H1 (cell line): ENCODE measurements at regions not wholly inside any gene's neighbourhood (a gene's known extent, or its start where the extent isn't known, plus 50 kb on each side); places are given as distances from the start of the nearest gene placed in this dataset.

Experiments
- CHD1 ChIP-seq: IDR thresholded peaks from 2 replicates; pipeline ENCODE4 v1.6.1; 2012; ENCODE audit warnings: low read depth, low read length, improper control_type of control experiment
- CTBP2 ChIP-seq: IDR thresholded peaks from 2 replicates; pipeline ENCODE4 v1.7.0; 2011; ENCODE audit warnings: borderline replicate concordance, mild to moderate bottlenecking, moderate library complexity, mixed read lengths, low read length; ENCODE audit not compliant: insufficient read depth, insufficient read length
- EGR1 ChIP-seq: IDR thresholded peaks from 2 replicates; pipeline ENCODE4 v1.6.1; 2011; ENCODE audit warnings: low read depth, low read length, borderline replicate concordance
- EZH2 ChIP-seq: fragments of 200-600 bp; sonication (generic); IDR thresholded peaks from 2 replicates; pipeline ENCODE4 v1.7.1; 2012; ENCODE audit warnings: low read depth, mild to moderate bottlenecking, moderate library complexity, low read length, inconsistent platforms; ENCODE audit not compliant: severe bottlenecking
- FOSL1 ChIP-seq: IDR thresholded peaks from 2 replicates; pipeline ENCODE4 v1.6.1; 2011; ENCODE audit warnings: mild to moderate bottlenecking, low read depth, low read length, moderate library complexity; ENCODE audit not compliant: insufficient read depth
- KDM4A ChIP-seq: IDR thresholded peaks from one replicate; pipeline ENCODE4 v1.7.1; 2012; ENCODE audit warnings: low read depth, mild to moderate bottlenecking, moderate library complexity, low read length, inconsistent platforms; ENCODE audit not compliant: severe bottlenecking
- NANOG ChIP-seq: IDR thresholded peaks from 2 replicates; pipeline ENCODE4 v1.6.1; 2011; ENCODE audit warnings: low read length, low read depth, mild to moderate bottlenecking, inconsistent platforms; ENCODE audit not compliant: insufficient read depth, poor library complexity, severe bottlenecking
- SP1 ChIP-seq: IDR thresholded peaks from 2 replicates; pipeline ENCODE4 v1.6.1; 2011; ENCODE audit warnings: low read depth, low read length
- SRF ChIP-seq: IDR thresholded peaks from 2 replicates; pipeline ENCODE4 v1.6.1; 2011; ENCODE audit warnings: mild to moderate bottlenecking, low read depth, low read length, moderate library complexity
- YY1 ChIP-seq: IDR thresholded peaks from 2 replicates; pipeline ENCODE4 v1.6.1; 2011; ENCODE audit warnings: low read depth, mild to moderate bottlenecking, low read length
- TF ChIP-seq, protein P1 (sequence below): fragments of 300-600 bp; sonication (generic); IDR thresholded peaks from 2 replicates; pipeline ENCODE4 v1.7.1; 2012; ENCODE audit warnings: low read length, moderate library complexity, mild to moderate bottlenecking, inconsistent platforms; ENCODE audit not compliant: insufficient replicate concordance
- TF ChIP-seq, protein P2 (sequence below): IDR thresholded peaks from 2 replicates; pipeline ENCODE4 v1.6.1; 2012; ENCODE audit warnings: inconsistent platforms

DNA sequence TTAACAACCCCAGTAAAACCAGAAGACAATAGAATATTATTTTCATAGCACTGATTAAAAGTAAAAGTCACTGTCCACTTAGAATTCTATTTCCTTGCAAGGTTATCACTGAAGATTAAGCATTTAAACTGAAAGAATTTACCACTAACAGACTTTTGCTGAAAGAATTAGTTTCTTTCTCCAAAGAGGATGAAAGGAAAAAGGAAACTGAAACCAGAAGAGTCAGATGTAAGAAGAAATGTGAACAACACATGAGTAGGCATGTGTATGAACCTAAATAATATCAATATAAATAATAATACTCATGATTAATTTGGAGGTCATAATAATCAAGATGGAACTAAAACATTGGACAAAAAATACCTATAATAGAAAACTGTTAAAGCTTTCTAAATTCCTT, 82.4 kb upstream of the KLHL29 start (continued):
- TF ChIP-seq, protein P1, sequence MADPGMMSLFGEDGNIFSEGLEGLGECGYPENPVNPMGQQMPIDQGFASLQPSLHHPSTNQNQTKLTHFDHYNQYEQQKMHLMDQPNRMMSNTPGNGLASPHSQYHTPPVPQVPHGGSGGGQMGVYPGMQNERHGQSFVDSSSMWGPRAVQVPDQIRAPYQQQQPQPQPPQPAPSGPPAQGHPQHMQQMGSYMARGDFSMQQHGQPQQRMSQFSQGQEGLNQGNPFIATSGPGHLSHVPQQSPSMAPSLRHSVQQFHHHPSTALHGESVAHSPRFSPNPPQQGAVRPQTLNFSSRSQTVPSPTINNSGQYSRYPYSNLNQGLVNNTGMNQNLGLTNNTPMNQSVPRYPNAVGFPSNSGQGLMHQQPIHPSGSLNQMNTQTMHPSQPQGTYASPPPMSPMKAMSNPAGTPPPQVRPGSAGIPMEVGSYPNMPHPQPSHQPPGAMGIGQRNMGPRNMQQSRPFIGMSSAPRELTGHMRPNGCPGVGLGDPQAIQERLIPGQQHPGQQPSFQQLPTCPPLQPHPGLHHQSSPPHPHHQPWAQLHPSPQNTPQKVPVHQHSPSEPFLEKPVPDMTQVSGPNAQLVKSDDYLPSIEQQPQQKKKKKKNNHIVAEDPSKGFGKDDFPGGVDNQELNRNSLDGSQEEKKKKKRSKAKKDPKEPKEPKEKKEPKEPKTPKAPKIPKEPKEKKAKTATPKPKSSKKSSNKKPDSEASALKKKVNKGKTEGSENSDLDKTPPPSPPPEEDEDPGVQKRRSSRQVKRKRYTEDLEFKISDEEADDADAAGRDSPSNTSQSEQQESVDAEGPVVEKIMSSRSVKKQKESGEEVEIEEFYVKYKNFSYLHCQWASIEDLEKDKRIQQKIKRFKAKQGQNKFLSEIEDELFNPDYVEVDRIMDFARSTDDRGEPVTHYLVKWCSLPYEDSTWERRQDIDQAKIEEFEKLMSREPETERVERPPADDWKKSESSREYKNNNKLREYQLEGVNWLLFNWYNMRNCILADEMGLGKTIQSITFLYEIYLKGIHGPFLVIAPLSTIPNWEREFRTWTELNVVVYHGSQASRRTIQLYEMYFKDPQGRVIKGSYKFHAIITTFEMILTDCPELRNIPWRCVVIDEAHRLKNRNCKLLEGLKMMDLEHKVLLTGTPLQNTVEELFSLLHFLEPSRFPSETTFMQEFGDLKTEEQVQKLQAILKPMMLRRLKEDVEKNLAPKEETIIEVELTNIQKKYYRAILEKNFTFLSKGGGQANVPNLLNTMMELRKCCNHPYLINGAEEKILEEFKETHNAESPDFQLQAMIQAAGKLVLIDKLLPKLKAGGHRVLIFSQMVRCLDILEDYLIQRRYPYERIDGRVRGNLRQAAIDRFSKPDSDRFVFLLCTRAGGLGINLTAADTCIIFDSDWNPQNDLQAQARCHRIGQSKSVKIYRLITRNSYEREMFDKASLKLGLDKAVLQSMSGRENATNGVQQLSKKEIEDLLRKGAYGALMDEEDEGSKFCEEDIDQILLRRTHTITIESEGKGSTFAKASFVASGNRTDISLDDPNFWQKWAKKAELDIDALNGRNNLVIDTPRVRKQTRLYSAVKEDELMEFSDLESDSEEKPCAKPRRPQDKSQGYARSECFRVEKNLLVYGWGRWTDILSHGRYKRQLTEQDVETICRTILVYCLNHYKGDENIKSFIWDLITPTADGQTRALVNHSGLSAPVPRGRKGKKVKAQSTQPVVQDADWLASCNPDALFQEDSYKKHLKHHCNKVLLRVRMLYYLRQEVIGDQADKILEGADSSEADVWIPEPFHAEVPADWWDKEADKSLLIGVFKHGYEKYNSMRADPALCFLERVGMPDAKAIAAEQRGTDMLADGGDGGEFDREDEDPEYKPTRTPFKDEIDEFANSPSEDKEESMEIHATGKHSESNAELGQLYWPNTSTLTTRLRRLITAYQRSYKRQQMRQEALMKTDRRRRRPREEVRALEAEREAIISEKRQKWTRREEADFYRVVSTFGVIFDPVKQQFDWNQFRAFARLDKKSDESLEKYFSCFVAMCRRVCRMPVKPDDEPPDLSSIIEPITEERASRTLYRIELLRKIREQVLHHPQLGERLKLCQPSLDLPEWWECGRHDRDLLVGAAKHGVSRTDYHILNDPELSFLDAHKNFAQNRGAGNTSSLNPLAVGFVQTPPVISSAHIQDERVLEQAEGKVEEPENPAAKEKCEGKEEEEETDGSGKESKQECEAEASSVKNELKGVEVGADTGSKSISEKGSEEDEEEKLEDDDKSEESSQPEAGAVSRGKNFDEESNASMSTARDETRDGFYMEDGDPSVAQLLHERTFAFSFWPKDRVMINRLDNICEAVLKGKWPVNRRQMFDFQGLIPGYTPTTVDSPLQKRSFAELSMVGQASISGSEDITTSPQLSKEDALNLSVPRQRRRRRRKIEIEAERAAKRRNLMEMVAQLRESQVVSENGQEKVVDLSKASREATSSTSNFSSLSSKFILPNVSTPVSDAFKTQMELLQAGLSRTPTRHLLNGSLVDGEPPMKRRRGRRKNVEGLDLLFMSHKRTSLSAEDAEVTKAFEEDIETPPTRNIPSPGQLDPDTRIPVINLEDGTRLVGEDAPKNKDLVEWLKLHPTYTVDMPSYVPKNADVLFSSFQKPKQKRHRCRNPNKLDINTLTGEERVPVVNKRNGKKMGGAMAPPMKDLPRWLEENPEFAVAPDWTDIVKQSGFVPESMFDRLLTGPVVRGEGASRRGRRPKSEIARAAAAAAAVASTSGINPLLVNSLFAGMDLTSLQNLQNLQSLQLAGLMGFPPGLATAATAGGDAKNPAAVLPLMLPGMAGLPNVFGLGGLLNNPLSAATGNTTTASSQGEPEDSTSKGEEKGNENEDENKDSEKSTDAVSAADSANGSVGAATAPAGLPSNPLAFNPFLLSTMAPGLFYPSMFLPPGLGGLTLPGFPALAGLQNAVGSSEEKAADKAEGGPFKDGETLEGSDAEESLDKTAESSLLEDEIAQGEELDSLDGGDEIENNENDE, result no peak
- TF ChIP-seq SRF, result no peak
- TF ChIP-seq EGR1, result no peak
- TF ChIP-seq KDM4A, result no peak
- TF ChIP-seq CHD1, result no peak
- no peak for TF ChIP-seq EZH2
- TF ChIP-seq YY1, result no peak
- TF ChIP-seq SP1, result no peak
- TF ChIP-seq FOSL1, result no peak
- TF ChIP-seq, protein P2, sequence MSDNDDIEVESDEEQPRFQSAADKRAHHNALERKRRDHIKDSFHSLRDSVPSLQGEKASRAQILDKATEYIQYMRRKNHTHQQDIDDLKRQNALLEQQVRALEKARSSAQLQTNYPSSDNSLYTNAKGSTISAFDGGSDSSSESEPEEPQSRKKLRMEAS, result no peak
- TF ChIP-seq NANOG, result no peak
- no peak for TF ChIP-seq CTBP2
